KBM-7 (cell line): ENCODE measurements at regions not wholly inside any gene's neighbourhood (a gene's known extent, or its start where the extent isn't known, plus 50 kb on each side); places are given as distances from the start of the nearest gene placed in this dataset.

Source experiments
- DNase-seq: peaks from one replicate; pipeline ENCODE4 v3.0.0-alpha.2; 2015
- in situ Hi-C: fragments of 300-500 bp; cut with MboI; formaldehyde crosslinking; loops from 2 replicates; pipeline ENCODE4 v1.14.3; 2020; ENCODE audit warnings: low sequenced_read_pairs, low pct_unique_long_range_greater_than_20kb, mixed read lengths

GRCh38 chr2:56130463-56131070, 53.2 kb upstream of the CCDC85A start:
- in situ Hi-C loops = no loop called here
- DNase-seq = peak; percentile 51

GRCh38 chr2:56132138-56132537, 51.7 kb upstream of the CCDC85A start:
- in situ Hi-C loops = no loop called here
- peak; percentile 70 for DNase-seq

DNA sequence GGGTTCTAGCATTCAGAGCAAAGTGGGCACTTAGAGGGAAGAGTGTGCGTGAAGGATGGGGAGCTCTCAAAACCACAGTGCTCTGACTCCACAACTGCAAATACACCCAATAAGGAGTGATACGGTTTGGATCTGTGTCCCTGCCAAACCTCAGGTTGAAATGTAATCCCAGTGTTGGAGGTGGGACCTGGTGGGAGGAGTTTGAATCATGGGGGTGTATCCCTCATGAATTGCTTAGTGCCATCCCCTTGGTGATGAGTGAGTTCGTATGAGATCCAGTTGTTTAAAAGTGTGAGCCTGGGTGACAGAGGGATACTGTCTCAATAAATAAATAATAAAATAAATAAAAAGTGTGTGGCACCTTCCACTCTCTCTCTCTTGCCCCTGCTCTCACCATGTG, 50.3 kb upstream of the CCDC85A start:
- in situ Hi-C loops = no loop called here
- no peak for DNase-seq

DNA sequence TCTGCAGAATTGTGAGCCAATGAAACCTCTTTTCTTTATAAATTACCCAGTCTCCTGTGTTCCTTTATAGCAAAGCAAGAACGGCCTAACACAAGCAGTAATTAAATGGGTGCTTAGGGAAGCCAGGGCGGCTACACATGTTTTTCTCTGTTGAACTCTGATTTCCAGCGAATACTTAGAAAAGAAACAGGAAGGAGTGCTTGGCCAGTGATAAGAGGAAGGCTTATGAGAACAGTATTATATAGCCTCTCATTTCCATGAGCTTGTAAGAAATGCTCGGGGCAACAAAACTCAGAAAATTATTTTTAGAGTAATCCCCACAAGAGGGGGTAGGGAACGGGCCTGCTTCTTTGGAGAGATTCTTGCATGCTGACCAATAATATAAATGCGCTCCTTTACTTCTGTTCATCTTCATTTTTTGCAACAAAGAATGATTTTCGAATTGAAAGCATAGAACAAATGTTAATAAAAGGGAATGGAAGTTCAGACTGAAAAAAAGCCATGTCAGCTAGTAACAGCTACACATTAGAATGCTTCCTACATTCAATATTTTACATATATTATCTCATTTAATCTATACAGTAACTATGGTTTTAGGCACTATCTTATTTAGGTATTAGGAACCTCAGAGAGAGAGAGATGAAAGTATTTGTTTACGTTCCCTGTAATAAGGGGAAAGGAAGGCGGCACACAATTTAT, 49.7 kb upstream of the CCDC85A start:
- in situ Hi-C loops = no loop called here
- DNase-seq = peak; percentile 80
